Activated T-helper 1 cell treated with Interleukin-2 at 50 U/mL for 16 hours (primary cell): ENCODE measurements at regions not wholly inside any gene's neighbourhood (a gene's known extent, or its start where the extent isn't known, plus 50 kb on each side); places are given as distances from the start of the nearest gene placed in this dataset.

Source experiments
- DNase-seq: peaks from one replicate; pipeline ENCODE4 v3.0.0-alpha.2; 2020; ENCODE audit warnings: low read depth

DNA sequence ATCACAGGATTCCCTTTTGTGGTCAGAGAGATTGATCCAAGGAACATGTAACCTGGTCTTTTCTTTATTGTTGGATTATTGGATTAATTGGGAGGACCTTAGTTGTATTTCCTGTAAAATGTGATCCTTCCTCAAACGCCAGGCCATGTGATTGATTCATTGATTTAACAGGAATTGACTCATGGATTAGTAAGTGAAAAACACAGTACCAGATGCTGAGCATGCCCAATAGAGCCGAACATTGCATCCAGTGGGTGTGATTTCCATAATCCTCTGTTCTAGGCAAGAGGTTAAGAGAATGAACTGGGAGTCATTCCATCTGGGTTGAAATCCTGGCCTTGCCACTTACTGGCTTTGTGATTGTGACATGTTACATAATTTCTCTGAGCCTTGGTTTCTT lies 522.3 kb downstream of the MAT2B start:
- no peak for DNase-seq

GRCh38 chr5:164038128-164038783 lies 532.8 kb downstream of the MAT2B start:
- DNase-seq: no peak

DNA sequence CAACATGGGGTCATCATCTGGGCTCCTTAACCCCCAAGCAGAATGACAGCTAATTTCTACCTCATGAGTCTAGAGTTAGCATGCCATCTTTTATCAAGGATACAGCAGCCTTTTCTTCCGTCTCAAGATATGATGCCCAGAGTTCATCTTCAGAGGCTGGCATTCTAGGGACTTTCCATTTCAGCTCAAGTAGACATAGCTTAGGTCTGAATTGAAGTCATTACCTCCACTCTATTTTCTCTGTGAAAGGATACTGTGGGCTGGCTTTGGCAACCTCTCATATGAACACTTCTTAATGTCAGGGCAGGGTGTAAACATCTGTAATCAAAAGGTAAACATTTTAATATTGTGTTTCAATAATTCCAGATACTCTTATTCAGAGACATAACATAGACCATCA lies 535.7 kb downstream of the MAT2B start:
- DNase-seq: no peak

DNA sequence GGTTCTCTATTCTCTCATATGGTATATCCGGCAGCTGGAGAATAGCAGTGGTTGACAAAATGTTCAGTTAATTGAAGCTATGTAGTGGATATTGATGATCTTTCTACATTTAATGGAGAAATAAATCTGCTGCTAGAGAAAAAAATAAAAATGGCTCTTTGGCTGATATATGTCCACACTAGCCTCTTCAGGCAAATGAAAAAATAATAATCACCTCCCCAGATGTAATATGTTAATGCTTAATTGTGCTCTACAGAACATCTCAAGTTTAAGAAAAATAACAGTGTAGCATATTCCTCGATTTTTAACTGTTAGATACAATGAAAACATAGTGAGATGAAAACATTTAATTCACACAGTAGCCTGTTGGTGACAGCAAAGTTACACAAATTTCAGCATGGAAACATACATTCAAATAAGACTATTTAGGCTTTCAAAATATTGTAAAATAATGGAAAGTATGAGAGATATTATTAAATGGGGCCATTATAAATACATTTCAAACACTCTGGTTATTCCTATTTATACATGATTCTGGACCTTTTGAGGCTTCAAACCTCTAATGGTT lies 543.0 kb downstream of the MAT2B start:
- DNase-seq: no peak

DNA sequence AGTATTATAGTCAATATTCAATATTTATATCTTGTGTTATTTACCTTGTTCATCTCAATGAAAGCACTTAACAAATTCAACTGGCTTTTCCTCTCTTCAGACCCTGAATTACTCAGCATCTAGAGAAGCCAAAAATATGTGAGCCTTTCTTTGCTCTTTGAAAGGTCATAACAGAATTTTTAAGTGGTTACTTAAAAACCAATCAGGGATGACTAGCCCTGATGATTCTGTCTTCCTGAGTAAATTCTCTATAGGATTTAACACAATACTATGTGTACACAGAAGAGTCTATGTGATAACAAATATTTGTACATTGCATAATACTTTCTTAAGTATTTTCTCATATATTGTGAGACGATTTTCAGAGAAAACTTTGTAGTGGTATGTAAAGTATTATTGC lies 546.3 kb downstream of the MAT2B start:
- DNase-seq: no peak

GRCh38 chr5:164052536-164053093 lies 547.2 kb downstream of the MAT2B start:
- no peak for DNase-seq

- no peak for DNase-seq
Measured at GRCh38 chr5:164053123-164053522, 547.7 kb downstream of the MAT2B start.

DNA sequence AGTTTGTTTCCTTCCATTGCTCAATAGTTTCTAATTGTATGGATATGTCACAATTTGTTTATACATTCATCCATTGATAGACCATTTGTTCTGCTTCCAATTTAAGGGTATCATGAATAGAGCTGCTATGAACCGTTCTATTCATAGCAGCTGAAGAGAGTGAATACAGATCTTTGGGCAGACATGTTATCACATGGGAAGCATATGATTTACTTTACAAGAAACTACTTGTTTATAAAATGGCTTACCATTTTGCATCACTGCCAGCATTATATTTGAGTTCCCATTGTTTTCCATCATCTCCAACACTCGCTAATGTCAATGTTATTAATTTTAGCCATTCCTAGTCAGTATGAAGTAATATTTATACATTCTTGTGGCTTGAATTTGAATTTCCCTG lies 549.0 kb downstream of the MAT2B start:
- DNase-seq: no peak

- no peak for DNase-seq
Measured at GRCh38 chr5:164057121-164057520, 551.7 kb downstream of the MAT2B start.

DNA sequence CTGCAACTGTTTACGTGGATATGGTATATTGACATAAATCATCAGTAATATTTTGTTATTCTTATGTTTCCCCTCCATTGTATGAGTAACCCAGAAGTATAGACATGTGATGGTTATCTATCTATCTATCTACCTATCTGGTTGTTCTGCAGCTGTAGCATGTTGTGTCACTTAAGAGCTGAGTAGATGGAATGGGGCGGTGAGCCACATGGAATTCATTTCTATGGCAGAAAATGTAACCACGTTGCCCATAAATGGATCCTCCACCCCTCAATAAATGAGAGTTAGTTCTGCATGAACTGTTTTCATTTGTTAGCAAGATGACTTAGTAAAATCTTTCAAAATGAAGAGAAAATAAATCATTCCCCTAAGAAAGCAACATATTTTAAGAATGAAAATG lies 553.2 kb downstream of the MAT2B start:
- DNase-seq: no peak

DNA sequence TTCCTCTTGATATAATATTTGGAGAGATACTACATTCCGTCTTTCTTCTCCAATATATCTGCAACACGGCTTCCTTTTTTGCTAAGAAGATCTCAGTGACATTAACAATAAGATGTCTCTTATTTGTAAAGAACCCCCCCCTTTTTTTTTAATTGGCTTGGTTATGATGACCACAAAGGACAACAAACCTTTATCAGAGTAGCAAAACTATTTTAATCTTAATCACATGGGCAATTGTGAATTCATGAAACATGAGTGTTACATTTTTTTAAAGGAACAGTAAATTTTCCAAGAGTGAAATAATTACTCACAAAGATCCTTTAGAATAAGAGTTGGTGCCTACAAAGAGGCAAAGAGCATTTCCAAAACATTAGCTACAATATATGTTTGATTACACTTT lies 554.1 kb downstream of the MAT2B start:
- no peak for DNase-seq

GRCh38 chr5:164060786-164061355 lies 555.5 kb downstream of the MAT2B start:
- DNase-seq: no peak

DNA sequence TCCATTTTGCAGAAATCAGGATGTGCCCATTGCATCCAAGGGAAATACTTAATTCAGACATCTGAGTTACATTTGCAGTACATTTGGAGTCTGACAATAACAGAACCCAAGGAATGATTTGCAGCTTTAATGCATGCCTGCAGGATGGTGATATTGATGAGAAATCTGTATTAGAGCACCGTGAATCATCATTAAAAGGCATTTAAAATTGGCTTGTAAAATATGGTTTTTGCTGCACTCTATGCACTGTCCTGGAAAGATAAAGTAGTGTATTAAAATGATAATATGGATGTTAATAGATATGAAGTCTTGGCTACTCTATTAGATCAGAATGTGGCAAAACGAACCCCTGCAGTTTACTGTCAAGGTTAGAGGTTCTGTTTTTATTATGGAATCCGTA lies 556.9 kb downstream of the MAT2B start:
- DNase-seq: no peak

- DNase-seq: no peak
Measured at GRCh38 chr5:164065266-164065665, 559.8 kb downstream of the MAT2B start.

DNA sequence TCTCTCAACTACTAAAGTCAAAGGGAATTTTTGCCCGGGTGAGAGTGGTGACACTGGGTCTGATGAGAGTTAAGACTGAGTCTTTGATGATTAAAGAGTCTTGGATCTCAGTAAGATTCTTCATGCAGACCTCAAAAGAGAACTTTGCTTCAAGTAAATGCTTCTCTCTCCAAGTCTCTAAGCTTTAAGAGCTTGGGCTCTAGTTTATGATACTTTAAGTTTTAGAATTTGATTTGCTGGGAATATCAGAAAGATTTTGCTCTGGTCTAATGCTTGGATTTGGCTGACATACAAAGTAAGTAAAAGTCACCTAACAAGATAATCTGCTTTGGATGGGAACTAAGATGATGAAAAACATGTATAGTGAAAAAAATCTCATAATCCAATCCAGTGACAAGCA lies 566.3 kb downstream of the MAT2B start:
- no peak for DNase-seq

GRCh38 chr5:164073081-164073480 lies 567.7 kb downstream of the MAT2B start:
- no peak for DNase-seq

DNA sequence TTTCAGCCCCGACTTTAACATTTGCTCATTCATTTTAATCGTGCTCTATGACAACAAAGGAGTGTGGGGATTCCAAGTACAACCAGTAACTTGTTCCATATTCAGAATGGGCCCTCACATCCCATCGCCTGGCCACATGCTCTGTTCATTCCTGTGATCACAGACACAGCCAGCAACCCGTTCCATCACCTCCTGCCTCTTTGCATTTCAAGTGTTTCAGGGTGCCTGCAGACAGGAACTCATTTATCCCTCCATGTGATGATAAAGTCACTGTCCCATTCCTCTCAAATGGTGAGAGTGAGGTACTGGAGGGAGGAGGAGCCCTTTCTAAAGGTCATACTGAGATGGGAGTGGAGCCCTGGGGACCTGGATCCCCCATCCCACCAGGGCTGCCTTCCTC lies 571.1 kb downstream of the MAT2B start:
- no peak for DNase-seq

- no peak for DNase-seq
Measured at GRCh38 chr5:164090358-164090757, 584.9 kb downstream of the MAT2B start.

DNA sequence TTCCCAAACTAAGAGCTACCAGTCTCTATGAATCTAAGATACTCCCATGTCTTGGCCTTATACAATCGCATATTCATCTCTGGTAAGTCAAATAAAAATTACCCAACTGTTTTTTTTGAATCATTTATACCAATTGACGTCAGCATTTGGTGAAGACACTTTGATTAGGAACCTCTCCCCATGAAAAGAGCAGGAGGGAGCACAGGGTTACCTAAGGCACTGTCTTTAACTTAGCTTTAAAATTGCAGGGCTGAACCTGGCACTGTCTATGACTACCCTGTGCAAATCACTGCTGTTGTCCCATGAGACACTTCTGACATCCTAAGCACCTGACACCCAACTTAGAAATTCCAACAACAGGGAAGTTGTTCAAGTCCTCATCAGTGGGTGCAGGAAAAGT lies 586.4 kb downstream of the MAT2B start:
- DNase-seq: no peak

GRCh38 chr5:164094291-164094690 lies 588.9 kb downstream of the MAT2B start:
- no peak for DNase-seq

- DNase-seq: no peak
Measured at GRCh38 chr5:164097749-164098148, 592.3 kb downstream of the MAT2B start.

DNA sequence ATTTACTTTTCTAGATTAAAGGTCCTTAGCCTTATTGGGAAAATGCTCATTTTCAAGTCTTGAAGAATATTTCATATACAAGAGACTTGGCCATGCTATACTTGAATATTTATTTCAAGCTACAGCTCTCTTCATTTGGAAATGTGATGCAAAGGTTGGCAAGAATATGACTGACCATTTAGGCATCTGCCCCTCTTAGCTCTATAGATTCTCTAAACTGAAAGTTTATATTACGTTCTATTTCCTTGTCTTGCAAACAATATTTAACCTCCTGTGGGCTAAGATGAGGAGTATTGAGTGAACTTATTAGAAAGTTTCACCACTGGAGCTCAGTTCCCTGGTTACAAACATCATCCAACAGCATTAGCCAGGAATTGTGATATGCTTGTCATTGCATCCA lies 593.1 kb downstream of the MAT2B start:
- DNase-seq: no peak

GRCh38 chr5:164098979-164099378 lies 593.6 kb downstream of the MAT2B start:
- no peak for DNase-seq

DNA sequence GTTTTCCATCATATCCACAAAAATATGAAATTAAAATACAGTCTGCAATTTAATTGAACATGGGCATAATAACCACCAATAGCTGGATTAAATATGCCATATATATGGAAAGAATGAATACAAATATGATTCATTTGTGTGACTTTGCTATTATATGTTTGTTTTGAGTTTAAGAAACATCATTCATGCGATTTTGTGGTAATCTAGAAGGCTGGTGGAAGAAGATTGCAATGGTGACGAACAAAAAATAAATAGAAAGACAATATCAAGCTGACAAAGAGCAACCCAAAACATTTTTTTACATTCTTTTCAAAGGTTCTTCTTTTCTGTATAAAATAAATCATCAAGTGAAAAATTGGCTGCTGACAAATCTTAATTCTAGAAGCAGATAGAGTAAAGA lies 610.0 kb downstream of the MAT2B start:
- no peak for DNase-seq
